Coronary artery (tissue), 2 donors: ENCODE measurements at regions not wholly inside any gene's neighbourhood (a gene's known extent, or its start where the extent isn't known, plus 50 kb on each side); places are given as distances from the start of the nearest gene placed in this dataset.
"Not testable (repeated sequence)": the region's sequence is repeated elsewhere in the genome, so short reads cannot be mapped to it uniquely, and the experiment has no call there.

Source experiments
- DNase-seq: peaks from one replicate; pipeline ENCODE4 v3.0.0-alpha.2; 2017; ENCODE audit warnings: low spot score
- H3K27ac ChIP-seq, 2 donors: fragments of 200-600 bp; sonication (generic); one replicate each; pipeline ENCODE4 v1.5.1; 2016 to 2019
- H3K4me3 ChIP-seq: fragments of 200-600 bp; sonication (generic); 2 replicates; pipeline ENCODE4 v1.5.1; 2016; ENCODE audit warnings: mild to moderate bottlenecking, moderate library complexity
- TF ChIP-seq, protein P1 (sequence below): fragments of 200-600 bp; sonication (generic); IDR thresholded peaks from one replicate; pipeline ENCODE4 v1.5.1; 2019; ENCODE audit warnings: antibody characterized with exemption

GRCh38 chr3:162569314-162569713, 1072.7 kb downstream of the OTOL1 start:
- H3K4me3 ChIP-seq, result no peak overlapping the region
- TF ChIP-seq, protein P1, sequence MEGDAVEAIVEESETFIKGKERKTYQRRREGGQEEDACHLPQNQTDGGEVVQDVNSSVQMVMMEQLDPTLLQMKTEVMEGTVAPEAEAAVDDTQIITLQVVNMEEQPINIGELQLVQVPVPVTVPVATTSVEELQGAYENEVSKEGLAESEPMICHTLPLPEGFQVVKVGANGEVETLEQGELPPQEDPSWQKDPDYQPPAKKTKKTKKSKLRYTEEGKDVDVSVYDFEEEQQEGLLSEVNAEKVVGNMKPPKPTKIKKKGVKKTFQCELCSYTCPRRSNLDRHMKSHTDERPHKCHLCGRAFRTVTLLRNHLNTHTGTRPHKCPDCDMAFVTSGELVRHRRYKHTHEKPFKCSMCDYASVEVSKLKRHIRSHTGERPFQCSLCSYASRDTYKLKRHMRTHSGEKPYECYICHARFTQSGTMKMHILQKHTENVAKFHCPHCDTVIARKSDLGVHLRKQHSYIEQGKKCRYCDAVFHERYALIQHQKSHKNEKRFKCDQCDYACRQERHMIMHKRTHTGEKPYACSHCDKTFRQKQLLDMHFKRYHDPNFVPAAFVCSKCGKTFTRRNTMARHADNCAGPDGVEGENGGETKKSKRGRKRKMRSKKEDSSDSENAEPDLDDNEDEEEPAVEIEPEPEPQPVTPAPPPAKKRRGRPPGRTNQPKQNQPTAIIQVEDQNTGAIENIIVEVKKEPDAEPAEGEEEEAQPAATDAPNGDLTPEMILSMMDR, result no peak
- no peak for DNase-seq
- H3K27ac ChIP-seq, result no peak overlapping the region

DNA sequence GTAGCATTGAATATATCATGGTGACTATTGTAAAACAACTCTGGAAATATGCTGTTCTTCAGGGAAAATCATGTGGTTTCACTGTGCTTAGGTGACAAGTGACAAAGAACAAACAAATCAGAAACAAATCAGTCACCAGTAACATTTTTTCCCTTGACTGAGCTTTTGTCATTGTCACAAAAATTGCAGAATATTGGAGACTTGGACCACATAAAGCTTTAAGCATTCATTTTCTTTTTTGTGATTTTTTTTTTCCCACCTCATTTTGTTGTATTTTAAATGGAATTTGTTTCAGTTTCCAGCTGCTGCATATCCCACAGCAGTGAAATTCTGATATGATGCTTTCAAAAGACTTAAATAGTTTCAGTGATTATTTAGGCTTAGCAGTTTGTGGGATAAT, 1088.4 kb downstream of the OTOL1 start:
- Histone ChIP-seq H3K4me3 (no peak overlapping the region), H3K27ac (no peak overlapping the region)
- TF ChIP-seq, protein P1, result no peak
- no peak for DNase-seq

DNA sequence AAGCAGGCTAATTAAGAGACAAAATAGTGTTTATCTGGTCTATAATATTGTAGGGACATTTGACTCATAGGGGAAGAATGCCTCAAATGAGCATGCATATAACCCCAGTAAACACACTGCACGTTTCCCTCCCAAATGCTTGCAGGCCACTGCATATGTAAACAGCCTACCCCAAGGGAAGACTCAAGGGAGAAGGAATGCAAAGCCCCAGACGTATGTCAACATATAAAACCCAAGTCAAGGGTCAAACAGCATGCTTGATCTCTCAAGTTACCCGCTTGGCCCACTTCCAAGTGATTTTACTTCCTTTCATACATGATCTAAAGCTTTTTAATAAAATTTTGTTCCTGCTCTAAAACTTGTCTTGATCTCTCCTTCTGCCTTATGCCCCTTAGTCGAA, 1090.0 kb downstream of the OTOL1 start:
- H3K27ac ChIP-seq, result no peak overlapping the region
- TF ChIP-seq, protein P1, result no peak
- no peak overlapping the region for H3K4me3 ChIP-seq
- DNase-seq, result no peak

- TF ChIP-seq, protein P1, result no peak
- Histone ChIP-seq H3K27ac (no peak overlapping the region), H3K4me3 (no peak overlapping the region)
- no peak for DNase-seq
Measured at GRCh38 chr3:162597226-162597625, 1100.6 kb downstream of the OTOL1 start.

GRCh38 chr3:162598500-162598899, 1101.9 kb downstream of the OTOL1 start:
- not testable (repeated sequence) for H3K4me3 ChIP-seq, H3K27ac ChIP-seq, DNase-seq

DNA sequence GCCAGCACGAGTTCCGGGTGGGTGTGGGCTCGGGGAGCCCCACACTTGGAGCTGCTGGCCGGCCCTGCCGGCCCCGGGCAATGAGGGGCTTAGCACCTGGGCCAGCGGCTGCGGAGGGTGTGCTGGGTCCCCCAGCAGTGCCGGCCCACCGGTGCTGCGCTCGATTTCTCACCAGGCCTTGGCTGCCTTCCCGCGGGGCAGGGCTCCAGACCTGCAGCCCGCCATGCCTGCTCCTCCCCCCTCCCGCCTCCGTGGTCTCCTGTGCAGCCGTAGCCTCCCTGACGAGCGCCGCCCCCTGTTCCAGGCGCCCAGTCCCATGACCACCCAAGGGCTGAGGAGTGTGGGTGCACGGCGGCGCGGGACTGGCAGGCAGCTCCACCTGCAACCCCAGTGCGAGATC, 1103.1 kb downstream of the OTOL1 start:
- not testable (repeated sequence) for H3K27ac ChIP-seq, H3K4me3 ChIP-seq, DNase-seq

GRCh38 chr3:162601101-162601670, 1104.6 kb downstream of the OTOL1 start:
- TF ChIP-seq, protein P1, result no peak
- H3K27ac ChIP-seq, result no peak overlapping the region
- no peak for DNase-seq
- no peak overlapping the region for H3K4me3 ChIP-seq

GRCh38 chr3:162602619-162603018, 1106.0 kb downstream of the OTOL1 start:
- TF ChIP-seq, protein P1, result no peak
- Histone ChIP-seq H3K27ac (no peak overlapping the region), H3K4me3 (no peak overlapping the region)
- DNase-seq, result no peak
